H1 (cell line): ENCODE measurements at regions not wholly inside any gene's neighbourhood (a gene's known extent, or its start where the extent isn't known, plus 50 kb on each side); places are given as distances from the start of the nearest gene placed in this dataset.

Source experiments
- CTCF ChIA-PET: fragments of 300-600 bp; sonication (Branson Sonifier 250); formaldehyde crosslinking; loops from one replicate; lab custom pipeline; 2021; ENCODE audit not compliant: partially characterized antibody; lab: Charles Lee
- POLR2A ChIA-PET: fragments of 300-600 bp; sonication (Branson Sonifier 250); formaldehyde crosslinking; loops from one replicate; lab custom pipeline; 2021; ENCODE audit warnings: inconsistent platforms; ENCODE audit not compliant: partially characterized antibody; lab: Charles Lee
- DNase-seq, 2 experiments: peaks; one replicate each; pipeline versions ENCODE4 v3.0.0 to v3.0.0-alpha.2; 2010 to 2022; ENCODE audit warnings: low spot score in 2 of 2, low read depth in 1 of 2, mixed read lengths in 1 of 2
- FAIRE-seq: peaks from 2 replicates; lab custom pipeline; 2011; peaks lifted over from hg19 to GRCh38; lab: Jason Lieb, UNC
- H2AFZ ChIP-seq: 2 replicates; pipeline ENCODE4 v1.8.1; 2012; ENCODE audit warnings: low read length, inconsistent platforms
- H2AK5ac ChIP-seq: 2 replicates; pipeline ENCODE4 v1.6.1; 2013; ENCODE audit warnings: low read depth, low read length
- H2BK120ac ChIP-seq: replicated peaks from 2 replicates; pipeline ENCODE3; 2013; ENCODE audit warnings: low read depth, low read length, inconsistent platforms
- H2BK12ac ChIP-seq: 2 replicates; pipeline ENCODE4 v1.6.1; 2013; ENCODE audit warnings: low read depth, low read length
- H2BK15ac ChIP-seq: 2 replicates; pipeline ENCODE4 v1.6.1; 2013; ENCODE audit warnings: low read length
- H2BK20ac ChIP-seq: 2 replicates; pipeline ENCODE4 v1.6.1; 2013; ENCODE audit warnings: low read length
- H2BK5ac ChIP-seq: 2 replicates; pipeline ENCODE4 v1.6.1; 2013; ENCODE audit warnings: low read depth, low read length
- H3K14ac ChIP-seq: 2 replicates; pipeline ENCODE4 v1.6.1; 2013; ENCODE audit warnings: inconsistent platforms; ENCODE audit not compliant: insufficient read length
- H3K18ac ChIP-seq: 2 replicates; pipeline ENCODE4 v1.6.1; 2013; ENCODE audit warnings: low read length; ENCODE audit errors: extremely low read depth
- H3K23ac ChIP-seq: 2 replicates; pipeline ENCODE4 v1.6.1; 2013; ENCODE audit warnings: inconsistent platforms; ENCODE audit not compliant: insufficient read length
- H3K23me2 ChIP-seq: 2 replicates; pipeline ENCODE4 v1.6.1; 2013; ENCODE audit warnings: low read depth, low read length
- H3K27ac ChIP-seq: 2 replicates; pipeline ENCODE4 v1.6.1; 2011; ENCODE audit warnings: low read depth, low read length, inconsistent platforms
- H3K27me3 ChIP-seq, 4 experiments: replicated peaks in 1 of 4; 1 replicate in 1 of 4; 2 replicates in 3 of 4; pipeline versions ENCODE4 v1.6.1 to v1.8.1; 2011 to 2013; ENCODE audit warnings: low read length in 3 of 4, mild to moderate bottlenecking in 3 of 4, inconsistent platforms in 2 of 4, mixed read lengths in 2 of 4, moderate library complexity in 1 of 4; ENCODE audit not compliant: control insufficient read depth in 3 of 4, insufficient read depth in 3 of 4; ENCODE audit errors: extremely low read depth in 1 of 4
- H3K36me3 ChIP-seq, 4 experiments: 2 replicates each; pipeline versions ENCODE4 v1.6.1 to v1.8.1; 2011 to 2013; ENCODE audit warnings: mild to moderate bottlenecking in 4 of 4, low read length in 3 of 4, moderate library complexity in 2 of 4, control low read depth in 1 of 4, inconsistent platforms in 1 of 4; ENCODE audit not compliant: insufficient read depth in 4 of 4, control insufficient read depth in 2 of 4
- H3K4ac ChIP-seq: replicated peaks from 2 replicates; pipeline ENCODE3; 2013; ENCODE audit warnings: low read length, low read depth, mixed read lengths, inconsistent platforms; ENCODE audit not compliant: insufficient read length
- H3K4me1 ChIP-seq, 4 experiments: replicated peaks in 1 of 4; 1 replicate in 1 of 4; 2 replicates in 3 of 4; pipeline versions ENCODE4 v1.6.1 to v1.8.1; 2011 to 2013; ENCODE audit warnings: low read length in 3 of 4, inconsistent platforms in 2 of 4, mixed read lengths in 1 of 4; ENCODE audit not compliant: insufficient read depth in 4 of 4, control insufficient read depth in 3 of 4
- H3K4me2 ChIP-seq, 2 experiments: 2 replicates each; pipeline versions ENCODE4 v1.6.1 to v1.8.1; 2011 to 2013; ENCODE audit warnings: low read depth in 2 of 2, low read length in 2 of 2, control low read depth in 1 of 2, inconsistent platforms in 1 of 2, mild to moderate bottlenecking in 1 of 2; ENCODE audit not compliant: insufficient read depth in 1 of 2
- H3K4me3 ChIP-seq, 4 experiments: fragments of 200-600, 300-600 bp in 1 of 4; sonication (generic), shearing (Covaris generic), sonication (Bioruptor Twin) in 1 of 4; 2 replicates each; pipeline versions ENCODE4 v1.5.1 to v1.8.1; 2011 to 2016; ENCODE audit warnings: low read length in 4 of 4, low read depth in 3 of 4, control low read depth in 2 of 4, inconsistent platforms in 2 of 4, mild to moderate bottlenecking in 2 of 4, mixed read lengths in 1 of 4, moderate library complexity in 1 of 4; ENCODE audit not compliant: insufficient read depth in 2 of 4; ENCODE audit errors: extremely low read depth in 1 of 4
- H3K56ac ChIP-seq: replicated peaks from 2 replicates; pipeline ENCODE3; 2013; ENCODE audit warnings: low read depth, mild to moderate bottlenecking, mixed read lengths, low read length, inconsistent platforms; ENCODE audit not compliant: insufficient read length
- H3K79me1 ChIP-seq: 2 replicates; pipeline ENCODE4 v1.6.1; 2013; ENCODE audit warnings: low read depth, low read length, control low read depth
- H3K79me2 ChIP-seq, 2 experiments: 2 replicates each; pipeline versions ENCODE4 v1.6.1 to v1.8.1; 2012 to 2013; ENCODE audit warnings: low read length in 2 of 2, mild to moderate bottlenecking in 2 of 2, inconsistent platforms in 1 of 2; ENCODE audit not compliant: insufficient read depth in 2 of 2, control insufficient read depth in 1 of 2
- H3K9ac ChIP-seq, 4 experiments: replicated peaks in 1 of 4; 1 replicate in 1 of 4; 2 replicates in 3 of 4; pipeline versions ENCODE4 v1.6.1 to v1.8.1; 2011 to 2013; ENCODE audit warnings: low read depth in 3 of 4, low read length in 3 of 4, control low read depth in 2 of 4, mild to moderate bottlenecking in 2 of 4, moderate library complexity in 2 of 4, inconsistent platforms in 1 of 4; ENCODE audit errors: extremely low read depth in 1 of 4
- H3K9me3 ChIP-seq, 2 experiments: 2 replicates each; pipeline versions ENCODE4 v1.6.1 to v1.8.1; 2012 to 2013; ENCODE audit warnings: mild to moderate bottlenecking in 2 of 2, moderate library complexity in 2 of 2, control low read depth in 1 of 2, inconsistent platforms in 1 of 2, low read depth in 1 of 2, low read length in 1 of 2, mixed read lengths in 1 of 2; ENCODE audit not compliant: insufficient read depth in 2 of 2
- H4K20me1 ChIP-seq, 2 experiments: replicated peaks in 1 of 2; 2 replicates each; pipeline versions ENCODE3 to v1.8.1; 2011 to 2013; ENCODE audit warnings: inconsistent platforms in 2 of 2, low read length in 2 of 2, mild to moderate bottlenecking in 1 of 2; ENCODE audit not compliant: insufficient read depth in 2 of 2, control insufficient read depth in 1 of 2
- H4K5ac ChIP-seq: 2 replicates; pipeline ENCODE4 v1.6.1; 2013; ENCODE audit warnings: low read length, low read depth, mixed read lengths, inconsistent platforms; ENCODE audit not compliant: insufficient read length
- H4K8ac ChIP-seq: 2 replicates; pipeline ENCODE4 v1.8.0; 2013; ENCODE audit warnings: mild to moderate bottlenecking, moderate library complexity, low read length, inconsistent platforms; ENCODE audit not compliant: insufficient read depth; ENCODE audit errors: extremely low read depth
- H4K91ac ChIP-seq: replicated peaks from 2 replicates; pipeline ENCODE3; 2013; ENCODE audit warnings: low read length, mixed read lengths, inconsistent platforms; ENCODE audit not compliant: insufficient read length
- ASH2L ChIP-seq: fragments of 200-600, 300-600 bp; sonication (generic); IDR thresholded peaks from one replicate; pipeline ENCODE4 v1.7.1; 2017; ENCODE audit warnings: low read length
- CHD1 ChIP-seq: IDR thresholded peaks from 2 replicates; pipeline ENCODE4 v1.6.1; 2012; ENCODE audit warnings: low read depth, low read length, improper control_type of control experiment
- CTBP2 ChIP-seq: IDR thresholded peaks from 2 replicates; pipeline ENCODE4 v1.7.0; 2011; ENCODE audit warnings: borderline replicate concordance, mild to moderate bottlenecking, moderate library complexity, mixed read lengths, low read length; ENCODE audit not compliant: insufficient read depth, insufficient read length
- MAX ChIP-seq: IDR thresholded peaks from 2 replicates; pipeline ENCODE4 v1.6.1; 2012; ENCODE audit warnings: inconsistent platforms
- POLR2A ChIP-seq, 2 experiments: IDR thresholded peaks; 1 replicate in 1 of 2; 2 replicates in 1 of 2; pipeline ENCODE4 v1.6.1; 2011; ENCODE audit warnings: low read depth in 2 of 2, low read length in 2 of 2, mild to moderate bottlenecking in 2 of 2; ENCODE audit errors: control extremely low read depth in 1 of 2
- RAD21 ChIP-seq, 2 experiments: IDR thresholded peaks in 1 of 2; conservative IDR thresholded peaks in 1 of 2; 2 replicates each; pipeline ENCODE4 v1.6.1; 2011; ENCODE audit warnings: low read depth in 2 of 2, low read length in 2 of 2, improper control_type of control experiment in 1 of 2, inconsistent platforms in 1 of 2, mild to moderate bottlenecking in 1 of 2, moderate library complexity in 1 of 2
- RFX5 ChIP-seq: IDR thresholded peaks from 2 replicates; pipeline ENCODE4 v1.6.1; 2011; ENCODE audit warnings: low read depth, low read length, improper control_type of control experiment, borderline replicate concordance
- RXRA ChIP-seq: IDR thresholded peaks from 2 replicates; pipeline ENCODE4 v1.6.1; 2011; ENCODE audit warnings: low read depth, mild to moderate bottlenecking, low read length, moderate library complexity; ENCODE audit not compliant: insufficient read depth
- SP1 ChIP-seq: IDR thresholded peaks from 2 replicates; pipeline ENCODE4 v1.6.1; 2011; ENCODE audit warnings: low read depth, low read length
- TAF1 ChIP-seq: IDR thresholded peaks from 2 replicates; pipeline ENCODE4 v1.6.1; 2011; ENCODE audit warnings: mild to moderate bottlenecking, low read depth, low read length
- TCF12 ChIP-seq: IDR thresholded peaks from 2 replicates; pipeline ENCODE4 v1.6.1; 2011; ENCODE audit warnings: low read depth, mild to moderate bottlenecking, low read length
- TEAD4 ChIP-seq: IDR thresholded peaks from 2 replicates; pipeline ENCODE4 v1.6.1; 2012; ENCODE audit warnings: low read depth, low read length, inconsistent platforms, mixed read lengths
- USF2 ChIP-seq: IDR thresholded peaks from 2 replicates; pipeline ENCODE4 v1.6.1; 2011; ENCODE audit warnings: low read length, improper control_type of control experiment
- ZNF274 ChIP-seq: IDR thresholded peaks from 2 replicates; pipeline ENCODE4 v1.7.0; 2012; ENCODE audit warnings: low read length, borderline replicate concordance; ENCODE audit errors: extremely low read depth
- WGBS, 2 experiments: shearing (Covaris generic) in 1 of 2; methylation state at CpG; one replicate each; pipeline versions ENCODE4 v1.1.6 to v1.1.7; 2013 to 2015; ENCODE audit warnings: low lambda C conversion rate in 2 of 2, mixed read lengths in 2 of 2, inconsistent platforms in 1 of 2, low coverage in 1 of 2, missing lambda C conversion rate in 1 of 2; ENCODE audit not compliant: insufficient replicate concordance in 2 of 2, insufficient coverage in 1 of 2, insufficient read length in 1 of 2; ENCODE audit errors: extremely low coverage in 1 of 2, missing lambda C conversion rate in 1 of 2; 5-methylcytosine and 5-hydroxymethylcytosine counted together

GRCh38 chr13:111570911-111571310 lies 250.5 kb downstream of the TEX29 start:
- FAIRE-seq (no peak), DNase-seq (no peak)
- no peak overlapping the region for H3K56ac ChIP-seq
- H3K14ac ChIP-seq = no peak overlapping the region
- no peak overlapping the region for H3K23ac ChIP-seq
- H2BK20ac ChIP-seq = no peak overlapping the region
- H2BK12ac ChIP-seq = no peak overlapping the region
- H3K23me2 ChIP-seq = no peaks in the 10 kb centered on the region
- no peak overlapping the region for H3K27ac ChIP-seq
- H3K18ac ChIP-seq = no peak overlapping the region
- CTCF ChIA-PET = no interaction called here
- no peak overlapping the region for H2BK5ac ChIP-seq
- no peak overlapping the region for H3K9ac ChIP-seq
- no peak overlapping the region for H3K4me2 ChIP-seq
- WGBS, 2 experiments = 78% methylated on average over 1 of the region's 1 CpG; no CpG with 5 or more reads in 1 of the 2 experiments
- H4K20me1 ChIP-seq = no peaks in the 10 kb centered on the region
- H3K4me1 ChIP-seq = no peaks in the 10 kb centered on the region
- H3K27me3 ChIP-seq = no peaks in the 10 kb centered on the region; a peak in 1 of 7 replicates
- H3K79me1 ChIP-seq = no peaks in the 10 kb centered on the region
- peaks cover 25 to 31% of the 10 kb centered on the region in 2 experiments for H3K9me3 ChIP-seq
- H4K5ac ChIP-seq = no peak overlapping the region
- no peak overlapping the region for H2AFZ ChIP-seq
- no peak overlapping the region for H4K8ac ChIP-seq
- H4K91ac ChIP-seq = no peak overlapping the region
- POLR2A ChIA-PET = no interaction called here
- H2BK120ac ChIP-seq = no peak overlapping the region
- H3K36me3 ChIP-seq = no peaks in the 10 kb centered on the region; a peak in 1 of 8 replicates
- no peaks in the 10 kb centered on the region for H3K79me2 ChIP-seq
- H2BK15ac ChIP-seq = no peak overlapping the region
- H2AK5ac ChIP-seq = no peak overlapping the region
- no peak overlapping the region for H3K4me3 ChIP-seq
- H3K4ac ChIP-seq = no peak overlapping the region
- no peak for TF ChIP-seq CTBP2
- TF ChIP-seq POLR2A (IDR thresholded peaks at IDR 0.05; ENCODE audit: control extremely low read depth in 1 of 2, low read depth in 2 of 2, low read length in 2 of 2) = no peak
- no peak for TF ChIP-seq CHD1
- no peak for TF ChIP-seq ASH2L
- TF ChIP-seq TCF12 = no peak
- no peak for TF ChIP-seq USF2
- no peak for TF ChIP-seq RXRA
- TF ChIP-seq RFX5 = no peak
- no peak for TF ChIP-seq MAX
- TF ChIP-seq TAF1 = no peak
- TF ChIP-seq TEAD4 = no peak
- TF ChIP-seq SP1 = no peak
- no peak for TF ChIP-seq ZNF274
- no peak for TF ChIP-seq RAD21 (IDR thresholded peaks at IDR 0.05 in 1 of 2, conservative IDR thresholded peaks at IDR 0.05 in 1 of 2; ENCODE audit: low read depth in 2 of 2, low read length in 2 of 2)
